ENCODE measurements at regions not wholly inside any gene's neighbourhood (a gene's known extent, or its start where the extent isn't known, plus 50 kb on each side); places are given as distances from the start of the nearest gene placed in this dataset.

DNA sequence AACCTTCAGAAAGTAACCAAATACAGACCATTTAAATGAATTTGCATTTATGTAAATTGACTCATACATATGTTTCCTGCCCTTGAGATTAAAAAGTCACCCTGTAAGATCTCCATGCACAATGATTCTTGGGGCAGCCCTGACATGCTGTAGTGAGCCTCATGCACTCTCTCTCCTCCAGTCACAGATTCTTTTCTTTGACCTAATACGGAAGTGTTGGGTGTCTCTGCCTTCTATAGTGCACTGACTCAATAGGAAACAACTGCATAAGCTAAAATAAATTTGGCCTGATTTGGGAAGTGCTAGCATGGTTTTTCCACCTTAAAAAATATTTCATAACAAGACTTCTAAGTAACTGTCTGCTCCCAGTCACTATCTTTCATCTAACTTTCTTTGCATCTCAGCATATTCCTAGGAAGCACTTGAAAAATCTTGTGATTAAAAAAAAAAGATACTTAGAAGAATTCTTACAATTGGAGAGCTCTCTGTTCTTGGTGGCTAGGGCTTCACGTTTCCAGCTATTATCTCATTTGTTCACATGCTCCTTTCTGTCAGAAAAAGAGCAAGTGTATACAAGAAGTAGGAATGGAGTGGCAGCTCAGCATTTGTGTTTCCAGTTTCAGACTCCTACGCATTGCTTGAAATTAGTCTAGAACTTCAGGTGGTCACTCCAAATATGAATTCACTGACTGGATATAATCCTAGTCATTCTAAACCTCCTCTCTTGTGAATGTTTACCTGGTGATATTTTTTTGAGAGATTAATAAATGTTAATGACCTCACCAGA is 207.9 kb upstream of the COL8A1 start:
- no peak for DNase-seq

DNA sequence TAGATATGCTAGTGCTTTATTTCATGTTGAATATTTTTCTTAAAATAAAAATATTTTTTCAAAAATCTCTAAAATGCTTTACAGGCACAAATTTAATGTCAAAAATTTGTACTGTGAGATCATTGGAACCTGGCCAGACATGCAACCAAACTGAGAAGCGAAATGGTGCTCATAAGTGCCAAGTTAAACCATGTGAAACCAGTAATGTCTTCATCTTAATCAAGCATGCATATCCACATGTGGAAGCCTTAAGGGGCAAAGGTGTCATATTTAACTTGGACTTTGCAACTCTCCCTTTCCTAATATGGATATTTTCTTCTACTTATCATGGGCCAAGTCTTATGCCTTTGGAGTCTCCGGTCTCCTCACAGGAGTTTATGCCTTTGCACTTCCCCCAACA is 208.9 kb upstream of the COL8A1 start:
- no peak for DNase-seq

DNA sequence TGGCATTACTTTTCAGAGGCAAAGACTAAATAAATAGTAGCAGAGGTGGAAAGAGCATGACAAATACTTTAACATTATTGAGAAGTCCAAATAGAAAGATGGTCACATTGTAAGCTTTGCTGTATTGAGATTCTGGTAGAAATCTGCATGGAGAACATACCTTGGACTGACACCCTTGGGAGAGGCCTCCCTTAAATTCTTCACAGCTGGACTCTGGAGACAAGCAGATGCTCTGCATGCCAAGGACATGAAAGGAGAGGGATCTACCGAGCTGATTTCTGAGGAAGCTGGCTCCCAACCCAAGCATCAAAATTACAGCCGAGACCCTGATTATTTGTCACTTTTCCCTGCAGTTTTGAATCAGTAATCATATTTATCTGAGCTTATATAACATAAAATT is 212.5 kb upstream of the COL8A1 start:
- DNase-seq, result no peak

DNA sequence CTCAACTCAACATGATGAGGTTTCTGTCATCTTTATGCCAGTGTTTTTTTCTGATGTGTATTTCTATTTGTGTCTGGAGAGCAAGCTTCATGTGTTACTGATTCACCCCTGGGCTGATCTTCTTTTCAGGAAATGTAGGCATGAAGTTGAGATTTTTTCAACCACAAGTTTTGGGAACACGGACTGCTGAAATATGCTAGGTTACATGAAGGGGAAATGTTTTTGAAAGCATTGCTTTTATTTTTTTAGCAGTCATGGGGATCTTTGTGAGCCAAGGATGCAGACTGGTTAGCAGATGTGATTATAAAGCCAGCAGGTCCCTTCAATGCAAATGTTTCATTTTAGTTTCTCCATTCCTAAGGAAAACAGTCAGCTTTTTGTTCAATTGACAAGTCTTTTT is 219.3 kb upstream of the COL8A1 start:
- no peak for DNase-seq

DNA sequence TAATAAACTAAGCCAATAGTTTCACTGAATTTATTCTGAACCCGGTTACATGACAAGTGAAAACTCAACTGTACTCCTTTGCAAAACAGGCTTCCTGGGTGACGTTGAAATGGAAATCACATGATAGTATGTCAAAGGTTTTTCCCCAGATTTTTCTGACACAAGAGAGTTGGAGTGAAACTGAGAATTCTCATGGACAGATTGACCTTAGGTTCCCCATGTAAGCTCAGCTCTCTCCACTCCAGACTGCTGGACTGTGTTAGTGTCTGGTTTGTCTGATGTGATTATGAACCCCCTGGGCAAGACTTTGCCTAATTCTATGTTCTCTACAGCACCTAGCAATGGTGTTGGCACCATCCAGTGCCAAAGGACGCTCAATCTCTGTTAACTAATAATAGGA is 219.7 kb upstream of the COL8A1 start:
- DNase-seq, result no peak

GRCh38 chr3:99418209-99418635 is 220.2 kb upstream of the COL8A1 start:
- DNase-seq, result no peak

GRCh38 chr3:99413504-99413903 is 224.9 kb upstream of the COL8A1 start:
- DNase-seq, result no peak

- no peak for DNase-seq
Observed at GRCh38 chr3:99410789-99411311, 227.5 kb upstream of the COL8A1 start.

DNA sequence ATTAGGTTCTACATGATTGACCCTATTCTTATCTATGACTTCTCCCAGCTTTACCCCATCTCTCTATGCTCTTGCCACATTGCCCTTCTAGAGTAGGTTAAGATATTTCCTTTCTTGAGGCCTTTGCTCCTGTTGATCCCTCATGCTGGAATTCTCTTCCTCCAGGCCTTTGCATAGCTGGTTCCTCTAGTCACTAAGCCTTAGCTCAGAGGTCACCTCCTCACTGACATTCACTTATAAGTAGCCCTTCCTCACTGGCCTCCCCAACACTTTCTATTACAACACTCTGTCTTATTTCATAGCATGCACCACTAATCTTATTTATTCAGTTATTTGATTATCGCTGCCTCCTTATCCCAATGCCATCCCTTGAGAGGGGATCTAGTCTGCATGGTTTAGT is 228.4 kb upstream of the COL8A1 start:
- no peak for DNase-seq

DNA sequence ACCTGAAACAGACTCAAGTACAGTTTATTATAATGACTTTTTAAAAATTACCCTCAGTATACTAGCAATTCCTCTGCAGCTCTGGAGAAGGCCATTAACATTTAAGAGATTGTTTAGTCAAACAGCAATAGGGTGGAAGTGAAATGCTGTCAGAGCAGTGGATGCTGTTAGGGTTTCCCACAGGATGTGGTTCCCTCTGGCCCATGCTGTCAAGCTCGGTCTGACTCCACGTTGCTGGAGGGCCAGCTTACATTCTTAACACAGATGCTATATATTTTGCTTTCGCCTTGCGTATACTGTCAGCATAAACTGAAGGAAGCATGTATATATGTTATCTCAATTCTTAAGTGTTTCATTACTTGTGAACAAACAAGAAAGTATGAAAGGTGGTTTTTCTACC is 231.1 kb upstream of the COL8A1 start:
- DNase-seq, result no peak

DNA sequence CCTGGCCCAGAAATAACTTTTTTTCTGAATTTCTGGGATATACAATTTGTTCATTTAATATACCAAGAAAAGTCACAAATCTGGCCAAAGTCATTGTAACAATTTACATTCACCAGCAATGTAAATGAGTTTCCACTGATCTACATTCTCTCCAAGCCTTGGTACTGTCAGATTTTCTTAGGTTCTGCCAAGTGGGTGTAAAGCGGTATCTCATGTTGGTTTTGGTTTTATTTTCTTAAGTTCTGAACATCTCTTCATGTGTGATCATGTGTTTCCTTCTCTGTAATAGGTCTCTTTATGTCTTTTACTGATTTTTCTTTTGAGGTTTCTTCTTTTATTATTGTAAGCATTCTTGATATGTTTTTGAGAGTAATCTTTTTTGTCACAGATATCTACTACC is 235.6 kb upstream of the COL8A1 start:
- no peak for DNase-seq

DNA sequence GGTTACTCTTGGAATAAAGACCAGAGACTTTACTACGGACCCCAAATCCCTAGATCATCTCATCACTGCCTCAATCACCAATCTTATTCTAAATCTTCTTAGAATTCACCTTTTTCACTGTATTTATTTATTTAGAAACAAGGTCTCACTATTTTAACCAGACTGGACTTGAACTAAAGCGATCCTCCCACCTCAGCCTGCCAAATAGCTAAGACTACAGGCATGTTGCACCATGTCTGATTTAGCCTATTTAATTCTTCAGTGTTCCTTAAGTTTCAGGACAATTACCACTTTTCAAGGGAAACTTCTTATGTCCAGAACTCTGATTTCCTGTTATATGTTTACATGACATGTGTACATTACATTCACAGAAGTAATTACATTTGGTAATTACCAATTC is 238.0 kb upstream of the COL8A1 start:
- DNase-seq, result no peak

GRCh38 chr3:99396651-99397275 is 241.6 kb upstream of the COL8A1 start:
- DNase-seq, result no peak

GRCh38 chr3:99394831-99395778 is 243.3 kb upstream of the COL8A1 start:
- no peak for DNase-seq

DNA sequence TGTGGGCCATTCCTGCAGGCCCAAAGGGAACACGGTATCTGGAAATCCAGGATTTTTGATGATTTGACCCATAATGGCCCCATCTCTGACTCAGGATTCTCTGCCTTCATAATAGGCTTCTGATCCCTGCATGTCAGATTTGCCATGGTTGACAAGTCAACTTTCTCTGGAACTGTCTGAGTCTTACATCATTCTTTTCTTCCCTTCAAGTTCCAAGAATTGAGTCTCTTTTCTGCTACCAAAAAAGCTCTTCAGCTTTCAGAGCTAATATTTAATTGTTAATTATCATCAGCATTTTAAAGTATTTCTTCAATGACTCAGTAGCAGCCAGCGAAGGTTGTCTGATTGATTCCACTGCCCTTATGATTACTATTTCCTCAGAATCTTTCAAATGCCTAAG is 244.4 kb upstream of the COL8A1 start:
- DNase-seq, result no peak

DNA sequence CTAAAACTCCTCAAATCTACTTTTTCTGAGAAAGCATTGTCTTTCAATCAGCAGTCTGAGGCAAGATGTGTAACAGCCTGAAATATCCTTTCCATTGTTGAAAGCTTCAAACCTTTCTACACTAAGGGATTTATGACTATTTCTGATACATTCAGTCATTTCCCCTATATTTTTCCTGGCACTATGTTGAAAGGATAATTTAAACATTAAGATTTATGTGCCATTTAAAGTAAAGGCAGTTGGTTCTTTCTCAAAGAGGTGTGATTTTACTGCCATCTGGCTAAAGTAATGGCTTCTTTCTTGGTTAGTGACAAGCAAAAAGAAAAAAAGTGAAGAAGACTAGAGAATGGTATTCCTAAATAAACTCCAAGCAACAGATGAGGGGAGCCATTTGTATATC is 249.6 kb upstream of the COL8A1 start:
- no peak for DNase-seq

GRCh38 chr3:99384596-99384995 is 253.8 kb upstream of the COL8A1 start:
- no peak for DNase-seq

GRCh38 chr3:99376926-99377325 is 261.5 kb upstream of the COL8A1 start:
- DNase-seq, result no peak

DNA sequence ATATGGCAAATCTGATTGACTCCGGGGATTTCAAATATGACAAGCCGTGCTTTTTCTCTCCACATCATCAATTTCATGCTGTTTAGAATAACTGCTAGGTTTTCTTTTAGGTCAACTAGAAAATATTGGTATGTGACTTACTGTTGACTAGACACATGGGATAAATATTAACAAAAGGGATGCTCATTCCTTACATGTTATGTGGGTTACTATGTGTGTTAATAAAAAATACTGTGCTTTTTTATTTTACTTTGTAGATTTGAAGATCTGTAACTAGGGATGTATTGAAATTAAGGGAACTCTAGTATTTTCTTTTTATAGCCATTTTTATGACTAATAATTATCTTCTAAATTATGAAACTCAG is 264.6 kb upstream of the COL8A1 start:
- no peak for DNase-seq

DNA sequence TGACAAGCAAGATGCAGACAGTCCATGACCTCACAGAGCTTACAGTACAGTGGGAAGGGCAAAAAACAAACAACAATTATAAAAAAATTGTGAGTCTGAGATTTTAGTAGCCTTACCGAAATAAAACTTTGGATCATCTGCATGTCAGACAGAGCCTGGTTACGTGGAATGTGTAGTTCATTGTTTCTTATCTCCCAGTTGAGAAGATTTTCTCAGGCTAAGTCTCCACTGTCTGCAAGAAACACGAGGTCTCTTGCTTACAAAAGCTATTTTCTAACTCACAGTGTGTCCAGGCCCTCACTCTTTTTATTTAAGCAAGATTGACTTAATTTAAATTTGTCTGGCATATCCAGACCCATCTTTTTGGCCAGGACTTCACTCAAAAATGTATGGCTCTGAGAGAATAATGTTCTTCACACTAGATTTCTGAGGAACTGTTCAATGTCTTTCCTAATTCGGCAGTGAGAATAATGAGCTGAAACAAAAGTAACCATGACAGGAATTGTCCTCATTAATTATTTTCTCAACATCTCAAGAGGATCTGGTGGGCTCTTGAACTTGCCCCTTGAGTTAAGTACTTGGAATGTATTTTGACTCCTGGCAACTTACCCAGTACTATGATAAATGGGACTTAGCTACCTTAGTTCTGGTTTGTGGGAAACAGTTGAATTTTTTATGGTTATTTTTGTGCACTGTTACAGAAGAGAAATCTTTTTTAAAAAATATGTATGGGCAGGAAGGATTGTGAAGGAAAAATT is 265.1 kb upstream of the COL8A1 start:
- no peak for DNase-seq

- DNase-seq, result no peak
Observed at GRCh38 chr3:99366663-99367429, 271.5 kb upstream of the COL8A1 start.

GRCh38 chr3:99365979-99366378 is 272.4 kb upstream of the COL8A1 start:
- no peak for DNase-seq

All from C1 segment of cervical spinal cord (tissue), 14 donors.